NCI-H2171 (cell line): ENCODE measurements at regions not wholly inside any gene's neighbourhood (a gene's known extent, or its start where the extent isn't known, plus 50 kb on each side); places are given as distances from the start of the nearest gene placed in this dataset.

Experiments used
- DNase-seq: peaks from one replicate; lab custom pipeline; 2025; lab: John Stamatoyannopoulos, UW

DNA sequence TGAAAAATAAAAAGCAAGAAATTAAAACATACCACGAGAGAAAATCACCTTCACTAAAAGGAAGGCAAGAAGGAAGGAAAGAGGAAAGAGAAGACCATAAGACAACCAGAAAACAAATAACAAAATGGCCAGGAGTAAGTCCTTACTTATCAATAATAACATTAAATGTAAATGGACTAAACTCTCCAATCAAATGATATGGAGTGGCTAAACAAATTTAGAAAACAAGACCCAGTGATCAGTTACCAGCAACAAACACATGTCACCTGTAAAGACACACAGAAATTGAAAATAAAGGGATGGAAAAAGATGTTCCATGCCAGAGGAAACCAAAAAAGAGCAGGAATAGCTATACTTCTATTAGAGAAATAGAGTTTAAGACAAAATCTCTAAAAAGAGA, 85.0 kb upstream of the SLC38A4 start:
- no peak for DNase-seq

DNA sequence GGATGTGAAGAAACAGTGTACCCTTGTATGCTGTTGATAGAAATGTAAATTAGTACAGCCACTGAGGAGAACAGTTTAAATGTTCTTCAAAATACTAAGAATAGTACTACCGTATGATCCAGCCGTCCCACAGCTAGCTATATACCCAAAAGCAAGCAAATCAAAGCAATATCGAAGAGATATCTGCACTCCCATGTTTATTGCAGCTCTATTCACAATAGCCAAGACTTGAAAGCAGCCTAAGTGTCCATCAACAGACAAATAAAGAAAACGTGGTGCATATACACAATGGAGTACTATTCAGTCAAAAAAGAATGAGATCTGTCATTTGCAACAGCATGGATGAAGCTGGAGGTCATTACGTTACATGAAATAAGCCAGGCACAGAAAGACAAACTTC, 88.5 kb upstream of the SLC38A4 start:
- no peak for DNase-seq

DNA sequence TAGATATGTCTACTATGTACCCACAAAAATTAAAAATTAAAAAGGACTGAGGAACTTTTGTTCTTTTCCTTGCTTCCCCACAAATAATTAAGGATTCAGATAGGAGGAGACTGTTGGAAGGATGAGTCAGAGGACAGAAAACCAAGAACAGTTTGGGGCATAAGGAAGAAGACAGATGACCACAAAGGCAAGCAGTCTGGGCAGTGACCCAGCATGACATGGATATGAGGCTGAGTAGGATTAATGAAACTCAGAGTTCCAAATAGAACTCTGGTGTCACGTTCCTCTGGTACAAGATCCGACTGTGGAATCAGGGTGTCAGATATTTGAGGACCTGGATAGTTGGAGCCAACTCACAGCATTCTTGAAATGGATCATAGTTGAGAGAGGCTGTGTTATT, 89.3 kb upstream of the SLC38A4 start:
- no peak for DNase-seq

DNA sequence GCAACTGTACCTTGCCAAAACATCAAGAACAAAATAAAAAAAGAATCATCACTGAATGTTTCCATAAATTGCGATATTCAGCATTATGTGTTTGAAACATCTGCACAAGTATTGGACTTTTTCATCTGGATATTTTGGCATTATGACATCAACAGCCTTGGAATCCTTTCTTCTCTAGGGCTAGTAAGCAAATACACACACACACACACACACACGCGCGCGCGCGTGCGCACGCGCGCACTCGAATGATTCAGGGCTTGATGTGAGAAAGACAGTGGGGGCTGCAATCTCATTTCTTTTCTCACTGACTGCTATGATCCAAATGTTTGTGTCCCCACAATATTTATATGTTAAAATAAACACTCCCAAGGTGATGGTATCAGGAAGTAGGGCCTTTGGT, 90.0 kb upstream of the SLC38A4 start:
- no peak for DNase-seq

DNA sequence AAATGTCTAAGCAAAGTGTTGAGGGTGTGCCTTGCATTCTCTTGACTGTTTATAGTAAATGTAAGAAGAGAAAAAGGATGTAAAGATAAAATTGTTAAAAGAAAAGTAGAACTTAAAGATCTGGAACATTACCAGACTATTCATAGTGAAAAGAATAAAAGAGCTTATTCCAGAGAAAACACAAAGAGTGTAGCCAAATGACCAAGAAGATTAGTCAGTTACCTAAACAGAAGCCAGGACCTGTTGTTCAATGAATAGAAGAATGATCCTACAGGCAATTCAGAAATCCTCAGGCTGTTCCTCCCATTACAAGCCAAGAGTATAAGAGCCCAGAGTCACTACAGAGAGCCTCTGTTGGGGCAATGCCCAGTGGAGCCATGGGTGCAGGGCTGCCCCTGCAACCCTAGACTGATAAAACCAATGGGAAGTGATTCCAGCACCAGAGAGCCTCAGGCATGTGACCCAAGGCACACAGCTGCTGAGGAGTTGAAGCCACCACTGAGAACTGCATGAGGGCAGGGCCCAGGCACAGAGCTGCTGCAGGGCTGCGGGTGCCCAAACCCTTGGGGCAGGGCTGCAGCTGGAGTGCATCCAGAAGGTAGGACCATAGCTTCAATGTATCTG, 91.1 kb upstream of the SLC38A4 start:
- no peak for DNase-seq

DNA sequence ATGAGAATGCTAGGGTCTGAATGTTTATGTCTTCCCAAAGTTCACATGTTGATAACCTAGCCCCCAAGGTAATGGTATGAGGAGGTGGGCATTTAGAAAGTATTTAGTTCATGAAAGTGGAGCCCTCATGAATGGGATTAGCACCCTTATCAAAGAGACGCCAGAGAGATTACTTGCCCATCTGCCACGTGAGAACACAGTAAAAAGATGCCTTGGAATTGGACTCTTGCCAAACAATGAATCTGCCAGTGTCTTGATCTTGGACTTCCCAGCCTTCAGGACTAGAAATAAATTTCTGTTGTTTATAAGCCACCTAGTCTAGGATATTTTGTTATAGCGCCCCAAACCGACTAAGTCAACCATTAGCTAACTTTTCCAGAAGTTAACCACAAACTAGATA, 92.0 kb upstream of the SLC38A4 start:
- no peak for DNase-seq

DNA sequence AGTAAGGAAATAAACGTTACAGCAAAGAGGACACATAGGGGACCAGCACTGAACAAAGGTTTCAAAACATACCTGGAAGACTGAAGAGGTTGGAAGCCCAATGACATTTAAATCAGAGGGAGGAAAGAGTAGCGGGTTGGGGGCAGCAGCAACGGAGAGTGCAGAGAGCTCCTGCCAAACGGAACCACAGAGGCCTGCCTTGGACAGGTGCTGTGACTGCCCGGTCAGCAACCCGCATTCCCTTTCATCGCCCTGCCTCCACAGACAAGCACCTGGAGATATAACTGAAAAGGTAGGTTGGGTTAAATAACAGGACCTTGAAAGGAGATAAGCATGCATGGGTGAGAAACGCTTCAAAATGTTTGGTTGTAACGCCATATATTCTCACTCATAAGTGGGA, 92.8 kb upstream of the SLC38A4 start:
- no peak for DNase-seq

DNA sequence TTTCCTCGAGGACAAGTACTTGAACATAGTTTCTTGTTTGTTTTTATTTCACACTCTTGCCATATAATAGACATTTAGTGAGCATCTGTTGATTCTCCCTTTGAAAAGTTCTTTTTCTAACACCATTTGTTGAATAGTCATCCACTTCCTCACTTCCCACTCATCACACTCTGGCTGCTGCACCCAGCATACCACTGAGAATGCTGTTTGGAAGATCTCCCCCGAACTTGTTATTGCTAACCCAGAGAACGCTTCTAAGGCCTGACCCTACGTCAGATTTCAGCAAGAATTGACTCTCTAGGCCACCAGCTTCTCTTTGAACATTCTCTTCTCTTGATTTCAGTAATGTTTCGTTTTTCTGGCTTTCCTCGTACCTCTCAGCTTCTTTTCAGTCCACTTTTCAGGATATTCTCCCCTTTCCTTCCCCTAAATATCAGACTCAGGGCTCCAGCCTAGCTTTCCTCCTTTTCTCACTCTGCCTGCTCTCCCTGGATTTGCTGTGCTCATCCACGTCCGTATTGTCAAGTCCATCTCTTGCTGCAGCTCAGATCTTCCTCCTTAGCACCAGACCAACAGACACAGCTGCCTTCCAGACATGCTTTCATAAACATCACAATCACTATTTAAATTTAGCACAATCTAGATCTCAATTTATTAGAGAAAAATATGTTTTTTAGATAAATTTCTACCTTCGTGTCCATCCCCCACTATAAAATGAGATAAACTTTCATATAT, 94.0 kb upstream of the SLC38A4 start:
- no peak for DNase-seq

DNA sequence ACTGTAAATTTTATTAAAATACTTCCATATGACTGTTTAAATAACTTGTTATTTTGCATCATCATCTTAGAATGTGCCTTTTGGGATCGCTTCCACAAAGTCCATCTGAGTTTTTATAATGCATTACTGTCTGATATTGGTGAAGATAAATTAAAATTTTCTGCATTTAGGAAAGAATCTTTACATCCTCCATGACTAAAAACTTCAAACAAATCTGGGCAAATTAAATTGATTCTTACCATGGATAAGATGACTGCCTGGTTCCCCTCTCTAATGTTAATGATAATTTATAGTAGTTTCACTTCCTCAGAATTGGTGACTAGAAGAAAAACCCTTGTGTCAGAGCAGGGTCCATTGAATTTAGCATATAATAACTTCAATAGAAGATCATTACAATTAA, 94.7 kb upstream of the SLC38A4 start:
- DNase-seq: no peak

DNA sequence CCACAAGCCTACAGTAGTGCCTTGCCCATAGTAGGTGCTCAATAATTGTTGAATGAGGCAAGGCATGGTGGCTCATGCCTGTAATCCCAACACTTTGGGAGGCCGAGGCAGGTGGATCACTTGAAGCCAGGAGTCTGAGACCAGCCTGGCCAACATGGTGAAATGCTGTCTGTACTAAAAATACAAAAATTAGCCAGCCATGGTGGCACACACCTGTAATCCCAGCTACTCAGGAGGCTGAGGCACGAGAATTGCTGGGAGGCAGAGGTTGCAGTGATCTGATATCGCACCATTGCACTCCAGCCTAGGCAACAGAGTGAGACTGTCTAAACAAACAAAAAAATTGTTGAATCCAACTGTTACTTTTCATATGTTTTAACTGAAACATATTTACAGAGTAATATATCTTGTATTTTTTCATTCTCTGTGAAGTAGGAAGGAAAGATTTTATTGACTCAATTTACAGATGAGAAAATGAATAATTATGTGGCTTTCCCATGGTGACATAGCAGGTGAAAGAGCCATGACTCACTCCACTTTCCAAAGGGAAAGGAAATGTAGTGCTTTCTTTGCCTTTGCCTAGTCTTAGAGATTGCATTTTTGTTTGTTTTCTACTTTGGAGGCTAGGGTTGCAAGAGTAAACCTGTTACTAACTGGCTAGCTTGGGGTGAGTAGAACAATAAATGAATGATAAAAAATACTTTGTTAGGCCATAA, 95.4 kb upstream of the SLC38A4 start:
- DNase-seq: no peak

DNA sequence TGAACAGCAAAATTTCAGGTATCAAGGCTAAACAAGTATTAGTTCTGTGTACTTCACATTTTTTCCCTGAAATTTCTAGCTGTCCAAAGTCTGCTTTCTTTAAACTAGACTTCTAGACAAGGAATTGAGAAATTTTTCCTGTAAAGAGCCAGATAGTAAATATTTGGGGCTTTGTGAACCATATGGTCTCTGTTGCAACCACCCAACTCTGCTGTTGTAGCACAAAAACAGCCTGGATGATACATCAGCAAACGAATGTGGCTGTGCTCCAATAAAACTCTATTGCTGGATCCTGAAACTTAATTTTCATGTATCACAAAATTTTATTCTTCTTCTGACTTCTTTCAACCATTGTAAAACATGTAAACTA, 96.0 kb upstream of the SLC38A4 start:
- DNase-seq: no peak

DNA sequence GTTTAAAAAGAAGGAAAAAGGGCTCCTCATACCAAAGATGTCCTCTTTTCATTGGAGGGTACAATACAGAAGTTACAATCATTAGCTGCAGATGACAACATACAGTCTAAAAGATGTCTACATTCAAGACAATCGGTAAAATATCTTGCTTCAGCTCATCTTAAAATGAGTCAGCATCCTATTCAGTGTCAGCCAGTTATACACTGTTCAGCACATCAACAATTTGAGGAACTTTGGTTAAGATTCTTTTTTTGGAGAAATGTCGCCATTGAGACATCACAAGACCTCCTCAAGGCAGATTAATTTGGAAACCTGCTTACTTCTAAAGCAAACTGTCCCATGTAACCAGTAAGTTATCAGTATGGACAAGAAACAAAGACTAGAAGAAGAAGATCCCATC, 100.7 kb upstream of the SLC38A4 start:
- no peak for DNase-seq

DNA sequence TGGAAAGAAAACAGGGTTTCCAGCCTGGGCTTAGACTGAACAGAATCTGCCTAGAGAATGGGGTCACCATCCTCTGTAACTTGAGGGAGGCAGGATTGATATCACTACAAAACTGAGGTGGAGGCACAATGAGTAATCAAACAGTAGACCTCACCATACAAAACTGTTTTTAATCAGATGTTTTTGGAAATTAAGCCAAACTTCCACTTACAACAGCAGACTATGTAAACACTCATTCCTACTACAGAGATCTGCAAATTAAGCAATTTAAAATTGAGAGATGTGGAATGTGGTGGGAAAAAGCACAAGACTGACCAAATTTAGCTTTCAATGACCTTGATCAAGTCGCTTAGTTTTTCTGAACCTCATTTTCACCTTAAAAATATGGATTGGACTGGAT, 104.3 kb upstream of the SLC38A4 start:
- no peak for DNase-seq

DNA sequence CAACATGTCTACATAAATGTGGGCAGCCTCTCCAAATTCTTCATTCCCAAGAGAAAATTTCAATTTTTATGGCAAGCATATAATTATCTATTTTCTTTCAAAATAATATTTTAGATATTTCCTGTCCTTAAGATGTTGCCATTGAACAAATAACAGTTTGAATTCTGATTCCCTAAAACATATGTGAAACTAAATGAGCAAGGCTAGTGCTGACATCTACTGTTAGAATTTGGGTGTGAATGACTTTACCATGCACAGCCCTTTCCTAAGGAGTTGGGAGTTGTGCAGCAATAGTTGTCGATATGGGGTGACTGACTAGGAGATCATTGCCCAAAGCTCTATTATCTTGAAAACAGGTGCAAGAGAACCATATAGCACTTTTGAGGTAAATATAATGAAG, 108.2 kb upstream of the SLC38A4 start:
- no peak for DNase-seq

DNA sequence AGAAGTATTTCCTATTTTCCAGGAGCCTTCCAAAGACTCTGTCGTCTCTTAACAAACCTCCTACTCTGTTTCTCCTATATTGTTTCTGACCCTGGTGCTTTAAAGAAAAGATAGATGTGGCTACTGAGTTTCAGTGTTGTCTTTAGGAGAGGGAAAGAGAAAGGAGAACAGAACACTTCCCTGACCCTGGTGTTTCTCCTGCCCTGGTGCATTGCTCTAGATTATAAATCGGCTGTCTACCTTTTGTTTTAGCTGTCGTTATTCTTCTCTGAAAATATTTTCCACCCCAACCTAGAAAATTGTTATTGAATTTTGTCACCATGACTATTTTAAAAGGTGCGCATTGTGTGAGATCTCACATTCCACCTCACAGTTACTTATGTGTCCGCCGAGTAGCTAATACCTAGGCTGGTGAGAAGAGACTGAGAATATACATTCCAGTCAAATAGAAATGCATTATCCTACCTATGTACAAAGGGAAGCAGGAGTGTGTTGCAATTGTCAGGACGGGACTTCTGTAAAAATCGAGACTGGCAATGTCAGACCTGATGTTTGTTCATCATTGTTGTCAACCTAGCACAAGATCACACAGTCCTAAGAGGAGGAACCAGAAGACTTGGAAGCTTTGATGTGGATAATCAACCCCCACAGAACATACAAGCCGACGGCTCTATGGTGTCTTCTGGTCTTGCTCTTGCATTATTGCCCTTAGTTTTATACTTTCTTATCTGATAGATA, 108.7 kb upstream of the SLC38A4 start:
- no peak for DNase-seq

DNA sequence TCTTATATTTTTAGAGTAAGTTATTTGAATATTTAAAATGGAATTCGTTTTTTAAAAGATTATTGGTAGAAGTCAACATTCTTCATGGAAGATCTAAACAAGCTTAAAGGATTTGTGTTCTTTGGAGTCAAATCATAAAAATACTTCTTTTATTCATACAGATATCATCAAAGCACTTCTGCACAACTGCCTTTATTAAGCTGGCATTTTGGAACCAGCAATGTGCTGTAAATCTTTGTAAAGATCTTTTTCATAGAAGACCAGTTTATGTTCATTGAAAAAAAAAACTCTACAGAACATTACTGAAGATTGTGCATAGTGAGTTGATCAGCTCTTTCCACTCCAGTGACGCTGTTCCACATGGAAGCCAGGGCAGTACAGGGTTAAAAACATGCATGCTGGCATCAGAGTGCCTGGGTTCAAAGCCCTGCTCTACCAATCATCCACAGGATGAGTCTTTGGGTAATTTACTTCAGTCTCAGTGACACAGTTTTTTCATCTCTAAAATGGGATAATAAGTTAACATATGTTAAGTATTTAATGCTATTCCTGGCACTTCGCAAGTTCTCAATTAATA, 109.6 kb upstream of the SLC38A4 start:
- DNase-seq: no peak

DNA sequence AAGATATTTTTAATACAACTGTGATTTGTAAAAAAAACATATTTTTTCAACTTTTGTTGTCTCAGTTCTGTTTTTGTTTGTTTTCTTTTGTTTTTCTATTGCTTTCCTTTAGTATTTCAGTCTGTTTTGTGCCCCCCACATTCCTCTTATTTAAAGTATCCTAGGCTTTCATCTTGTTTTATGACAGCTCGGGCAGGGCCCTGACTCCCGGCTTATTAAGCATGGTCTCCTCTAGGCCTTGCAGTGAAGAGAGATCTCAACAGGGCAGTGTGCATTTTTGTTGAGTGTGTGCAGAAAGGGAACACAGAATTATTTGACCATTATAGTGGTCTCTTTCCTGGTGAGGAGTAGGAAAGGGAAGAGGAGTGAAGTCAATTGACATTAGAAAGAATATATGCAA, 110.2 kb upstream of the SLC38A4 start:
- no peak for DNase-seq

DNA sequence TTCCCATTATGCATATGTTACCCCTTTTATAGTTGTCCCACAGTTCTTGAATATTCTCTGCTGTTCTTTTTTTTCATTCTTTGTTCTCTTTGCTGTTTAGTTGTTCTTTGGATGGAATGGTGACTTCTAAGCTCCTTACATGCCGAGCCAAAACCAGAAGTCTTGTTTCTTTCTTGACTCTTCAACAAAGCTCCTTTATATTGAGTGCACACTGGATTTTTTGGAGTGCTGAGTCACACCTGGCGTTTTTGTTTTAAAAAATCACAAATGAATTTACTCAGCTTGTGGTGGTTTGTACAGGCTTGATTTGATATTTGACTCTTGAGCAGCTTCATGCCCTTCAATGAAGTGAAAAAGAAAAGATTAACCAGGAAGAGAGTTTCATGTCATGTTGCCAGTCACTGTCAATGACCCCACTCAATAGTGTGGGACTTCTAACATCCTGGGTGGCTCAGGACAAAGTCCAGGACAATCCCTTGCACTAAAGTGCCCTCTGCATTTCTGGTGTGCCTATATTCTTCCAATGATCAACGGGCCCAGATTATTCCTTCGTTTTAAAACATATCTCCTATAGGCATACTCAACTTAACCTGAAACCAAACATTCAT, 112.4 kb upstream of the SLC38A4 start:
- DNase-seq: no peak

DNA sequence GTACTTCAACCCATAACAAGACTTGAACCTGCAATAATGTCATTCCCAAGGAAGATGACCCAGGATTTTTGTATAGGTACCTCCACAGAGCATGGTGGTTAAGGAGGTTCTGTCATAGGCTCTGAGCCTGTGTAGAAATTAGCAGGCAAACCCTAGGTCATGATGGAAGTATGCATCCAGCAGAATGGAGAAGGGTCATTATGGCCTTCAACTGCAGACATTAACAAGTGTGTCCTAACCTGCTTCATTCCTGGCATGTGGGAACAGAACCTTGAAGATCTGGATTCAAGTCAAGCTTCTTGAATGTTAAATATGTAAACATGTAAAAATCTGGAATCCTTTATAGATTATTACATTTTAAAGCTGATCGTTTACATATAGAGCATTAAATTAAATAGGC, 116.2 kb upstream of the SLC38A4 start:
- DNase-seq: no peak

DNA sequence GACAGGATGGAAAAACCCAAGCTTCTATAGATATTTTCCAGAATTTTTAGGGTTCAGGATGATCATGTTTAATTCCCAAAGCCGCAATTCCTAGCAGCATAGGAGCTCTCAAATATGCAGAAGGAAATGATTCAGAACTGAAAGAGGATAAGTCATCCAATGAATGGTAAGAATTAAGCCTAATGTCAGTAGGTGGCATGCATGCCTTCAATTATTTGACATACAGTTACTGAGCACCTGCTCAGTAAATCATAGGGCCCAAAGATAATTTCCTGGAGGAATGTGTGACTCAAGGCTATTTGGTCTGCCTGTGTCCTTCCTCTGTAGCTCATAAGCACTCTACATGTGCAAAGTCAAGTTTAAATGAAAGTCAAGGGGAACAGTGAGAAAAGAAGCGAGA, 116.8 kb upstream of the SLC38A4 start:
- DNase-seq: no peak

DNA sequence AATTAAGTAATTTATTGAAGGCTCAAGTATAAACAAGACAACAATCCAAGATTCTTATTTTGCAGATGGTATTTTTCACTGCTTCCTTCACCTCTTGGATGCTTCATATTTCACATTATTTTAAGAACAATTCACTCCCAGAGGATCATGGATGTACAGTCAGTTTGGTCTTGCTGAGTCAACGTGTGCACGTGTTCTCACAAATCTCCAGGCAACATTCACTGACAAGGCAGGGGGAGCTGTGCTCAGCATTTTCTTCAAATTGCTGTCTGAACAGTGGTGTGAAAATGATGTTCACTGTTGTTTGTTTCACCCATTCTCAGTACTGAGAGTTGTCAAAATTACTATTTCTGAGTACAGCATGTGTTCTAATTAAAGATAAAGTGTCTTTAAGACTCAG, 118.3 kb upstream of the SLC38A4 start:
- no peak for DNase-seq

DNA sequence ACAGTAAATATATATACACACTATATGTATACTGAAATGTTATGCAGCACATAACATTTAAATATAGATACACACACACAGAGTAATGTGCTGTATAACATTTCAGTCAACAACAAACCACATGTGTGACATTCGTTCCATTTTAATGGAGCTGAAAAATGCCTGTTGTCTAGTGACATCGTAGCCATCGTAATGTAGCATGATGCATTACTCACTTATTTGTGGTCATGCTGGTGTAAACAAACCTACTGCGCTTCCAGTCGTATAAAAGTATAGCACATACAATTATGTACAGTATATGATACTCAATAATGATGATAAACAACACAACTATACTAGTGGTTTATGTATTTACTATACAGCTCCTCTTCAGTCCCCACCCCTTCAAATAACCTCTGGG, 119.0 kb upstream of the SLC38A4 start:
- no peak for DNase-seq
